GM21390 (cell line): ENCODE measurements at regions not wholly inside any gene's neighbourhood (a gene's known extent, or its start where the extent isn't known, plus 50 kb on each side); places are given as distances from the start of the nearest gene placed in this dataset.

ENCODE experiments used
- ATAC-seq: cut with Tn5 transposase; IDR thresholded peaks from one replicate; pipeline ENCODE4 v1.9.1; 2021; ENCODE audit not compliant: unreplicated experiment

GRCh38 chr1:38475624-38476005 is 384.0 kb downstream of the RRAGC start:
- ATAC-seq, result no peak

- ATAC-seq, result peak; percentile 88
Observed at GRCh38 chr1:38474738-38475623, 384.6 kb downstream of the RRAGC start.

GRCh38 chr1:38466487-38466886 is 393.1 kb downstream of the RRAGC start:
- no peak for ATAC-seq

- ATAC-seq, result no peak
Observed at GRCh38 chr1:38465460-38465859, 394.1 kb downstream of the RRAGC start.

GRCh38 chr1:38464071-38464661 is 395.4 kb downstream of the RRAGC start:
- ATAC-seq, result no peak

GRCh38 chr1:38463074-38463473 is 396.5 kb downstream of the RRAGC start:
- no peak for ATAC-seq

GRCh38 chr1:38456531-38456876 is 403.1 kb downstream of the RRAGC start:
- no peak for ATAC-seq

GRCh38 chr1:38455829-38456530 is 403.6 kb downstream of the RRAGC start:
- ATAC-seq, result no peak

GRCh38 chr1:38454749-38455441 is 404.7 kb downstream of the RRAGC start:
- no peak for ATAC-seq

GRCh38 chr1:38454236-38454635 is 405.3 kb downstream of the RRAGC start:
- no peak for ATAC-seq

GRCh38 chr1:38452246-38452645 is 405.7 kb upstream of the POU3F1 start:
- no peak for ATAC-seq

- no peak for ATAC-seq
Observed at GRCh38 chr1:38451541-38451993, 405.0 kb upstream of the POU3F1 start.

GRCh38 chr1:38448893-38449292 is 402.3 kb upstream of the POU3F1 start:
- ATAC-seq, result no peak

- no peak for ATAC-seq
Observed at GRCh38 chr1:38446936-38447335, 400.3 kb upstream of the POU3F1 start.

- no peak for ATAC-seq
Observed at GRCh38 chr1:38444770-38445442, 398.3 kb upstream of the POU3F1 start.

- no peak for ATAC-seq
Observed at GRCh38 chr1:38444311-38444710, 397.7 kb upstream of the POU3F1 start.

GRCh38 chr1:38440402-38440801 is 393.8 kb upstream of the POU3F1 start:
- ATAC-seq, result no peak

GRCh38 chr1:38436749-38437148 is 390.2 kb upstream of the POU3F1 start:
- no peak for ATAC-seq

GRCh38 chr1:38436006-38436405 is 389.4 kb upstream of the POU3F1 start:
- no peak for ATAC-seq

- no peak for ATAC-seq
Observed at GRCh38 chr1:38433084-38433722, 386.6 kb upstream of the POU3F1 start.
